HCT116 (cell line): ENCODE measurements at regions not wholly inside any gene's neighbourhood (a gene's known extent, or its start where the extent isn't known, plus 50 kb on each side); places are given as distances from the start of the nearest gene placed in this dataset.

Experiments used
- ATAC-seq: fragments of 200-7000 bp; cut with Tn5 transposase; 2 replicates; pipeline ENCODE4 v1.9.1; 2020; ENCODE audit warnings: mild to moderate bottlenecking, moderate library complexity
- BruUV-seq: library from RNA; stranded (reverse); fragments of 400-500 nt; replicated peaks from 2 replicates; lab custom pipeline; 2021; lab: Mats Ljungman, UMichigan
- CTCF ChIA-PET: fragments of 300-600 bp; sonication (Branson Sonifier 250); formaldehyde crosslinking; loops from one replicate; lab custom pipeline; 2021; ENCODE audit warnings: antibody characterized with exemption; lab: Charles Lee
- POLR2A ChIA-PET: fragments of 300-600, 350-600 bp; sonication (Branson Sonifier 250); formaldehyde crosslinking; loops from one replicate; lab custom pipeline; 2021; ENCODE audit warnings: antibody characterized with exemption; lab: Charles Lee
- RAD21 ChIA-PET, 2 experiments: fragments of 300-600 bp; sonication (Branson Sonifier 250); formaldehyde crosslinking; loops; one replicate each; lab custom pipeline; 2023; ENCODE audit warnings: low total read pairs in 2 of 2; ENCODE audit not compliant: uncharacterized antibody in 2 of 2, unreplicated experiment in 2 of 2, low non-redundant PET in 1 of 2; lab: Charles Lee
- DNase-seq: peaks from one replicate; pipeline ENCODE4 v3.0.0-alpha.2; 2010; ENCODE audit warnings: low read depth, low spot score
- H2AFZ ChIP-seq: fragments of 200-600 bp; shearing (Covaris generic), sonication (generic); 2 replicates; pipeline ENCODE4 v1.6.1; 2017; ENCODE audit warnings: low read depth, mixed run types, mixed read lengths, antibody characterized with exemption, low read length; ENCODE audit not compliant: poor library complexity, severe bottlenecking
- H3K27ac ChIP-seq: 2 replicates; pipeline ENCODE4 v1.5.1; 2012; ENCODE audit warnings: low read depth, low read length
- H3K27me3 ChIP-seq: fragments of 200-600 bp; sonication (generic); 2 replicates; pipeline ENCODE4 v1.6.1; 2016; ENCODE audit warnings: mixed run types, low read length, mixed read lengths; ENCODE audit not compliant: insufficient read depth
- H3K36me3 ChIP-seq, 2 experiments: fragments of 200-500 bp in 1 of 2; fragments of 200-600 bp in 1 of 2; sonication (Bioruptor generic) in 1 of 2; sonication (generic) in 1 of 2; 2 replicates each; pipeline versions ENCODE4 v1.5.1 to v1.6.1; 2014 to 2016; ENCODE audit warnings: low read length in 2 of 2, inconsistent platforms in 1 of 2, mixed read lengths in 1 of 2, mixed run types in 1 of 2; ENCODE audit not compliant: insufficient read depth in 2 of 2, control insufficient read depth in 1 of 2
- H3K4me1 ChIP-seq, 2 experiments: fragments of 200-600 bp in 1 of 2; sonication (generic) in 1 of 2; 2 replicates each; pipeline versions ENCODE4 v1.5.1 to v1.6.1; 2012 to 2017; ENCODE audit warnings: low read length in 2 of 2, inconsistent platforms in 1 of 2, mild to moderate bottlenecking in 1 of 2, mixed read lengths in 1 of 2, mixed run types in 1 of 2, moderate library complexity in 1 of 2; ENCODE audit not compliant: insufficient read depth in 2 of 2, control insufficient read depth in 1 of 2
- H3K4me2 ChIP-seq: fragments of 200-600 bp; sonication (generic); 2 replicates; pipeline ENCODE4 v1.6.1; 2017; ENCODE audit warnings: mixed run types, low read length, mixed read lengths
- H3K4me3 ChIP-seq, 2 experiments: fragments of 200-600 bp in 1 of 2; sonication (generic) in 1 of 2; replicated peaks in 1 of 2; 2 replicates each; pipeline ENCODE4 v1.5.1; 2011 to 2016; ENCODE audit warnings: low read length in 2 of 2, control low read depth in 1 of 2, low read depth in 1 of 2, mild to moderate bottlenecking in 1 of 2, mixed read lengths in 1 of 2, mixed run types in 1 of 2
- H3K79me2 ChIP-seq: fragments of 200-600 bp; sonication (generic); 2 replicates; pipeline ENCODE4 v1.6.1; 2017; ENCODE audit warnings: mild to moderate bottlenecking, mixed run types, low read length, moderate library complexity, mixed read lengths; ENCODE audit not compliant: insufficient read depth
- H3K9ac ChIP-seq: fragments of 200-600 bp; sonication (generic); 2 replicates; pipeline ENCODE4 v1.6.1; 2016; ENCODE audit warnings: low read length, mixed read lengths
- H3K9me2 ChIP-seq: fragments of 200-600 bp; sonication (generic), shearing (Covaris generic); 2 replicates; pipeline ENCODE4 v1.6.1; 2017; ENCODE audit warnings: mixed run types, mild to moderate bottlenecking, moderate library complexity; ENCODE audit not compliant: insufficient read depth
- H3K9me3 ChIP-seq, 2 experiments: fragments of 200-500 bp in 1 of 2; fragments of 200-600 bp in 1 of 2; sonication (Bioruptor generic) in 1 of 2; sonication (generic) in 1 of 2; 2 replicates each; pipeline ENCODE4 v1.6.1; 2014 to 2017; ENCODE audit warnings: low read length in 2 of 2, mixed read lengths in 2 of 2, inconsistent platforms in 1 of 2, low read depth in 1 of 2, mild to moderate bottlenecking in 1 of 2, mixed run types in 1 of 2, moderate library complexity in 1 of 2; ENCODE audit not compliant: control insufficient read depth in 1 of 2, insufficient read depth in 1 of 2
- H4K20me1 ChIP-seq: fragments of 200-600 bp; sonication (generic), shearing (Covaris generic); 2 replicates; pipeline ENCODE4 v1.6.1; 2017; ENCODE audit warnings: mixed run types, mild to moderate bottlenecking, moderate library complexity; ENCODE audit not compliant: insufficient read depth
- ATF3 ChIP-seq: IDR thresholded peaks from 2 replicates; pipeline ENCODE4 v1.6.1; 2012
- CEBPB ChIP-seq: IDR thresholded peaks from 2 replicates; pipeline ENCODE4 v1.6.1; 2012; ENCODE audit warnings: low read depth
- CTCF ChIP-seq, 3 experiments: fragments of 200-600 bp in 1 of 3; sonication (generic) in 1 of 3; IDR thresholded peaks in 2 of 3; conservative IDR thresholded peaks in 1 of 3; 2 replicates each; pipeline ENCODE4 v1.5.1; 2012 to 2017; ENCODE audit warnings: low read depth in 2 of 3, low read length in 2 of 3, antibody characterized with exemption in 1 of 3, borderline replicate concordance in 1 of 3, control low read depth in 1 of 3, mild to moderate bottlenecking in 1 of 3, mixed read lengths in 1 of 3, mixed run types in 1 of 3, moderate library complexity in 1 of 3; ENCODE audit not compliant: insufficient read depth in 1 of 3
- ELF1 ChIP-seq: IDR thresholded peaks from 2 replicates; pipeline ENCODE4 v1.6.1; 2012; ENCODE audit warnings: low read depth, borderline replicate concordance
- EZH2 ChIP-seq: fragments of 200-600 bp; sonication (generic); IDR thresholded peaks from 2 replicates; pipeline ENCODE4 v1.6.1; 2017; ENCODE audit warnings: antibody characterized with exemption, mixed run types
- EZH2phosphoT487 ChIP-seq: fragments of 200-600 bp; IDR thresholded peaks from 2 replicates; pipeline ENCODE4 v1.6.1; 2018; ENCODE audit warnings: antibody characterized with exemption, borderline replicate concordance
- FOSL1 ChIP-seq: IDR thresholded peaks from 2 replicates; pipeline ENCODE4 v1.6.1; 2012; ENCODE audit warnings: low read depth
- JUND ChIP-seq: IDR thresholded peaks from 2 replicates; pipeline ENCODE4 v1.6.1; 2012
- TCF7L2 ChIP-seq: IDR thresholded peaks from 2 replicates; pipeline ENCODE4 v1.7.0; 2011; ENCODE audit warnings: borderline replicate concordance, inconsistent platforms; ENCODE audit not compliant: insufficient read depth, insufficient read length; ENCODE audit errors: extremely low read depth
- ZBTB33 ChIP-seq: IDR thresholded peaks from 2 replicates; pipeline ENCODE4 v1.6.1; 2011; ENCODE audit warnings: mild to moderate bottlenecking, low read length, moderate library complexity; ENCODE audit not compliant: insufficient replicate concordance; ENCODE audit errors: extremely low read depth
- intact Hi-C: fragments of 100-400 bp; cut with micrococcal nuclease; formaldehyde crosslinking; loops from 2 replicates; pipeline ENCODE4 v1.10.0; 2022

GRCh38 chr2:224312741-224313140 is 89.2 kb downstream of the FAM124B start:
- Histone ChIP-seq H3K79me2 (no peaks in the 10 kb centered on the region), H4K20me1 (no peaks in the 10 kb centered on the region), H3K27ac (no peak overlapping the region), H3K9me3 (no peaks in the 10 kb centered on the region), H3K4me1 (peaks cover 0 to 6% of the 10 kb centered on the region in 2 experiments; a peak in 2 of 4 replicates), H3K4me2 (no peak overlapping the region), H3K4me3 (no peak overlapping the region), H2AFZ (no peak overlapping the region), H3K27me3 (no peaks in the 10 kb centered on the region), H3K36me3 (no peaks in the 10 kb centered on the region), H3K9ac (no peak overlapping the region), H3K9me2 (no peaks in the 10 kb centered on the region)
- no TSS peak for BruUV-seq
- ChIA-PET RAD21 (no interaction called here), CTCF (no interaction called here), POLR2A (no interaction called here)
- TF ChIP-seq JUND (no peak), CEBPB (no peak), TCF7L2 (no peak), ELF1 (no peak), ATF3 (no peak), EZH2phosphoT487 (no peak), CTCF (IDR thresholded peaks at IDR 0.05 in 2 of 3, conservative IDR thresholded peaks at IDR 0.05 in 1 of 3; ENCODE audit: borderline replicate concordance in 1 of 3, insufficient read depth in 1 of 3, low read depth in 2 of 3, low read length in 2 of 3) (no peak), EZH2 (no peak), FOSL1 (no peak), ZBTB33 (no peak)
- intact Hi-C loops = no loop called here
- ATAC-seq (no peak), DNase-seq (no peak)
